HepG2 (cell line): ENCODE measurements at regions not wholly inside any gene's neighbourhood (a gene's known extent, or its start where the extent isn't known, plus 50 kb on each side); places are given as distances from the start of the nearest gene placed in this dataset.
A peak's percentile ranks its signal among the peaks of the same experiment; 100 is the strongest.

Experiments
- ATAC-seq: fragments of 200-7000 bp; cut with Tn5 transposase; 3 replicates; pipeline ENCODE4 v1.9.1; 2020; ENCODE audit warnings: mild to moderate bottlenecking, moderate library complexity
- BruUV-seq: library from RNA; stranded (reverse); fragments of 400-500 nt; replicated peaks from 2 replicates; lab custom pipeline; 2021; lab: Mats Ljungman, UMichigan
- CTCF ChIA-PET: fragments of 300-600 bp; formaldehyde crosslinking; extraction: SDS; loops from one replicate; lab custom pipeline; 2021; ENCODE audit warnings: low total read pairs, inconsistent platforms, low intra/inter-chr PET ratio; lab: Yijun Ruan, JAX
- POLR2A ChIA-PET: fragments of 350-600 bp; sonication (Branson Sonifier 250); formaldehyde crosslinking; loops from one replicate; lab custom pipeline; 2020; ENCODE audit warnings: antibody characterized with exemption, inconsistent platforms; lab: Yijun Ruan, JAX
- DNase-seq: peaks from one replicate; pipeline ENCODE4 v3.0.0-alpha.2; 2015; ENCODE audit warnings: low spot score
- FAIRE-seq: peaks from 3 replicates; lab custom pipeline; 2011; peaks lifted over from hg19 to GRCh38; lab: Jason Lieb, UNC
- H2AFZ ChIP-seq: one replicate; pipeline ENCODE4 v1.6.1; 2011; ENCODE audit warnings: low read length, inconsistent platforms
- H3K27ac ChIP-seq: fragments of 300-600 bp; 3 replicates; pipeline ENCODE4 v1.8.0; 2011; ENCODE audit warnings: mixed run types, mild to moderate bottlenecking, mixed read lengths, low read length, inconsistent platforms; ENCODE audit not compliant: insufficient read depth; ENCODE audit errors: extremely low read length
- H3K27me3 ChIP-seq, 2 experiments: fragments of 200-600 bp in 1 of 2; 2 replicates in 1 of 2; 3 replicates in 1 of 2; pipeline versions ENCODE4 v1.6.0 to v1.8.0; 2011; ENCODE audit warnings: low read length in 2 of 2, mild to moderate bottlenecking in 2 of 2, moderate library complexity in 2 of 2, inconsistent platforms in 1 of 2; ENCODE audit not compliant: insufficient read depth in 2 of 2, control insufficient read depth in 1 of 2
- H3K36me3 ChIP-seq, 2 experiments: fragments of 200-600 bp in 1 of 2; replicated peaks in 1 of 2; 2 replicates in 1 of 2; 3 replicates in 1 of 2; pipeline versions ENCODE4 v1.5.1 to v1.8.0; 2011; ENCODE audit warnings: low read length in 2 of 2, inconsistent platforms in 1 of 2; ENCODE audit not compliant: insufficient read depth in 2 of 2, control insufficient read depth in 1 of 2
- H3K4me1 ChIP-seq: 2 replicates; pipeline ENCODE4 v1.5.1; 2012; ENCODE audit warnings: low read length, inconsistent platforms; ENCODE audit not compliant: insufficient read depth
- H3K4me2 ChIP-seq: 2 replicates; pipeline ENCODE4 v1.6.0; 2011; ENCODE audit warnings: low read depth, low read length, inconsistent platforms
- H3K4me3 ChIP-seq, 3 experiments: fragments of 200-600 bp in 1 of 3; sonication (generic), shearing (Covaris generic) in 1 of 3; replicated peaks in 1 of 3; 2 replicates each; pipeline ENCODE4 v1.5.1; 2011 to 2016; ENCODE audit warnings: low read length in 3 of 3, inconsistent platforms in 2 of 3, low read depth in 2 of 3, mild to moderate bottlenecking in 2 of 3, control low read depth in 1 of 3, mixed read lengths in 1 of 3; ENCODE audit not compliant: insufficient read depth in 1 of 3
- H3K79me2 ChIP-seq: one replicate; pipeline ENCODE4 v1.6.1; 2011; ENCODE audit warnings: low read length, inconsistent platforms; ENCODE audit not compliant: insufficient read depth
- H3K9ac ChIP-seq: 2 replicates; pipeline ENCODE4 v1.6.0; 2011; ENCODE audit warnings: mild to moderate bottlenecking, low read depth, low read length, inconsistent platforms; ENCODE audit not compliant: insufficient read depth
- H3K9me3 ChIP-seq: 2 replicates; pipeline ENCODE4 v1.5.1; 2012; ENCODE audit warnings: mild to moderate bottlenecking, low read length
- H4K20me1 ChIP-seq: 2 replicates; pipeline ENCODE4 v1.6.0; 2011; ENCODE audit warnings: inconsistent platforms, mild to moderate bottlenecking, low read length, moderate library complexity; ENCODE audit not compliant: insufficient read depth
- ATF2 ChIP-seq: sonication (generic); formaldehyde crosslinking; IDR thresholded peaks from 2 replicates; pipeline ENCODE4 v1.4.0; 2020; ENCODE audit warnings: missing genetic modification reagents
- NFAT5 ChIP-seq: sonication (generic); formaldehyde crosslinking; IDR thresholded peaks from 2 replicates; pipeline ENCODE4 v1.4.0; 2020; ENCODE audit warnings: missing genetic modification reagents
- SNAPC2 ChIP-seq: sonication (generic); formaldehyde crosslinking; IDR thresholded peaks from 2 replicates; pipeline ENCODE4 v1.8.1; 2022; ENCODE audit warnings: mild to moderate bottlenecking, missing genetic modification reagents
- SRSF9 ChIP-seq: fragments of 200-400 bp; formaldehyde crosslinking; IDR thresholded peaks from 2 replicates; pipeline ENCODE4 v1.6.1; 2018; ENCODE audit warnings: borderline replicate concordance, mild to moderate bottlenecking, low read depth, low read length; ENCODE audit not compliant: insufficient read depth, poor library complexity, severe bottlenecking
- STAG1 ChIP-seq: sonication (generic); formaldehyde crosslinking; IDR thresholded peaks from 2 replicates; pipeline ENCODE4 v1.4.0; 2020; ENCODE audit warnings: missing genetic modification reagents
- ZNF496 ChIP-seq: sonication (generic); formaldehyde crosslinking; IDR thresholded peaks from 2 replicates; pipeline ENCODE4 v1.8.1; 2023; ENCODE audit warnings: mild to moderate bottlenecking, moderate library complexity, missing genetic modification reagents; ENCODE audit not compliant: insufficient replicate concordance
- ZNF703 ChIP-seq: sonication (generic); formaldehyde crosslinking; IDR thresholded peaks from 2 replicates; pipeline ENCODE4 v1.5.1; 2020; ENCODE audit warnings: missing genetic modification reagents, mild to moderate bottlenecking, moderate library complexity, borderline replicate concordance
- WGBS: methylation state at CpG from one replicate; pipeline ENCODE4 v1.1.6; 2017; ENCODE audit warnings: low lambda C conversion rate; 5-methylcytosine and 5-hydroxymethylcytosine counted together
- in situ Hi-C: cut with HindIII; loops from 2 replicates; pipeline ENCODE4 v1.10.0; 2017; ENCODE audit warnings: low pct_unique_long_range_greater_than_20kb; ENCODE audit not compliant: extremely low pct_ligation_motif_present
- intact Hi-C: fragments of 100-400 bp; cut with micrococcal nuclease; formaldehyde crosslinking; loops from one replicate; pipeline ENCODE4 v1.10.0; 2022; ENCODE audit not compliant: unreplicated experiment

GRCh38 chr15:62909257-62909656, 133.3 kb upstream of the TPM1 start:
- DNase-seq = no peak
- peaks cover 57% of the 10 kb centered on the region for H3K4me1 ChIP-seq
- no peaks in the 10 kb centered on the region for H3K9me3 ChIP-seq
- no peak overlapping the region for H2AFZ ChIP-seq
- no peak overlapping the region for H3K27ac ChIP-seq
- BruUV-seq = no TSS peak
- in situ Hi-C loops (no loop called here), intact Hi-C loops (no loop called here)
- H3K9ac ChIP-seq = no peak overlapping the region
- H3K4me2 ChIP-seq = no peak overlapping the region
- H4K20me1 ChIP-seq = no peaks in the 10 kb centered on the region
- H3K4me3 ChIP-seq = no peak overlapping the region
- 97% methylated on average over 2 of the region's 3 CpGs for whole genome bisulfite sequencing
- no peak for FAIRE-seq
- H3K79me2 ChIP-seq = no peaks in the 10 kb centered on the region
- ChIA-PET CTCF (no interaction called here), POLR2A (no interaction called here)
- H3K27me3 ChIP-seq = no peaks in the 10 kb centered on the region
- no peaks in the 10 kb centered on the region for H3K36me3 ChIP-seq
- TF ChIP-seq SNAPC2 (CRISPR knock-in tag) (no peak), SRSF9 (no peak), ZNF496 (no peak), STAG1 (peak; percentile 14; the same call in 1 of the 2 replicates), ATF2 (CRISPR knock-in tag) (no peak), NFAT5 (CRISPR knock-in tag) (no peak), ZNF703 (CRISPR knock-in tag) (no peak)
- no peak for ATAC-seq
